ENCODE measurements at regions not wholly inside any gene's neighbourhood (a gene's known extent, or its start where the extent isn't known, plus 50 kb on each side); places are given as distances from the start of the nearest gene placed in this dataset.
"Not testable (repeated sequence)": the region's sequence is repeated elsewhere in the genome, so short reads cannot be mapped to it uniquely, and the experiment has no call there.

DNA sequence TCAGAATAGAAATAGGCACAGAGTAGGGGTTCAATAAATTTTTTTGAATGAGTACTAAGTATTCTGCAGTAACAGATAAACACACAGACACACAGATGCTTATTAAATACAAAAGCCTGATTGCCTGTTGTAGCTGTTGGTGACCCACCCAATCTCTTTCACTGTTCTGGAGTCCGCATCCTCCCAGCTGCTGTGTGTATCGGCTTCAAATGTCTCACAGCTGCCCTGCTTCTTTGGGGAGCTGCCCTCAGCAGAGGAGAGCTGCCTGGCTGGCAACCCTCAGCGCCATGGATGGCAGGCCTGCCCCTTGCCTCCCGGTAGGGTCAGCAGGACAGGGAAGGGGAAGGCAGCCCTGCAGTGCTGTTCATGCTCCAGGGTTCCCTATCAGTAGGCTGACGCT lies 50.5 kb upstream of the PRNP start:
- DNase-seq (ENCODE audit: low read depth in 2 of 2): no peak

DNA sequence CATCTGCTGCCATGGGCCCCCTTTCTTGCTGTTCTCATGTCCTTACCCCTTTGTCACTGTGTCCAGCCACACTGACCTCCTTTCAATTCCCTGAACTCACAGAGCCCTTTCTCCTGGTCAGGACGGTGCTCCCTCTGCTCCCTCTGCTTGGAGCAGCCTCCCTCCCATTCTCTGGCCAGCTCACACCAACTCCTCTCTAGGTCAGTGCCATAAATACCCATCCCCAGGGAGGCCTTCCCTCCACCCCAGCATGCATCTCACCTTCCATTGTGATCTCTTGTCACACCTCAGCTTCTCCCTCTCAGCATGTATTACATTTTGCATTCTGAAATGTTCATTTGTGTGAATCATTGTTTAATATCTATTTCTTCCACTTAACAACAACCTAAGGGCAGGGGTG lies 50.9 kb upstream of the PRNP start:
- no peak for DNase-seq (ENCODE audit: low read depth in 2 of 2)

DNA sequence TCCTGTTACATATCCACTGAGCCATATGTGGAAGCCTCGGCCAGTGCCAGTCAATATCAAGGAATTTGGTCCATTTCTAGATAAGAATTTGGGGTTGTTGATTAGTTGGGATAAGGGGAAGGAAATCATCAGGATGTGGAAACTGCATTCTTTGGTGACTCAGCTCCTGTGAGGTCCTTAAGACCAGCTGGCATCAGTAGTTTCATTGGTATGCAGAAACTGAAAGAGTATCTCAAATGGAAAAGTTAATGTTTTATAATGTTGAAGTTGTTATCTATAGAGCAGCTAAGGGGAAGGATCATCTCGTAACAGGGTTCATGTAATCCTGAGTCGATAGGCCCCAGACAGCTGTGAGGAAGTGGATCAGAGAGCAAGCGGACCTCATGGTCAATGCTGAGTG lies 52.5 kb upstream of the PRNP start:
- DNase-seq (ENCODE audit: low read depth in 2 of 2): no peak

DNA sequence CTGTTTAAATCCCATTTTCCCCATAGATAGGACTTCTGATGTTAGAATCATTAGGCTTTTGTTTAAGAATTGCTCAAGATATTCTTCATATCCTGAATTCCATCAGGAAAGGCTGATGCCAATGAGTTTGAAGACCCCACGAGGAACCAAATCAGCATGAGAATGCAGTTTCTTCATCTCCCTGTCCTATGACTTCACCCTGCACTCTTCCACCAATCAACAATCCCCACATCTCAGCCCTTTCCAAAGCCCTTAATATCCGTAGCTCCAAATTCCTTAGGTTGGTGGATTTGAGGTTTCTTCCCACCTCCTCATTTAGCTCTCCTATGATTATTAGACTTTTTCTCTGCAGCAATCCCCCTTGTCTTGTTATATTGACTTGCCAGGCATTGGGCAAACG lies 52.9 kb upstream of the PRNP start:
- no peak for DNase-seq (ENCODE audit: low read depth in 2 of 2)

DNA sequence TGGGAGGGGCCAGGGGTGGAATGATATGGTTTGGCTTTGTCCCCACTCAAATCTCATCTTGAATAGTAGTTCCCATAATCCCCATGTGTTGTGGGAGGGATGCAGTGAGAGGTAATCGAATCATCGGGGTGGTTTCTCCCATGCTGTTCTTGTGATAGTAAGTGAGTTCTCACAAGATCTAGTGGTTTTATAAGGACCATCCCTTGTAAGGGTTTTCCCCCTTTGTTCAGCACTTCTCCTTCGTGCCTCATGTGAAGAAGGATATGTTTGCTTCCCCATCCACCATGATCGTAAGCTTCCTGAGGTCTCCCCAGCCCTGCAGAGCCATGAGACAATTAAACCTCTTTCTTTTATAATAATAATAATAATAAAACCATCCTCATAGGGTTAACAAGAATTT lies 53.4 kb upstream of the PRNP start:
- DNase-seq (ENCODE audit: low read depth in 2 of 2): no peak

- no peak for DNase-seq (ENCODE audit: low read depth in 2 of 2)
These were observed 60.0 kb upstream of the PRNP start for GRCh38 chr20:4626228-4626627.

- DNase-seq (ENCODE audit: low read depth in 2 of 2): no peak
These were observed 60.6 kb upstream of the PRNP start for GRCh38 chr20:4625687-4626086.

GRCh38 chr20:4624675-4625336 lies 61.5 kb upstream of the PRNP start:
- DNase-seq (ENCODE audit: low read depth in 2 of 2): not testable (repeated sequence)

DNA sequence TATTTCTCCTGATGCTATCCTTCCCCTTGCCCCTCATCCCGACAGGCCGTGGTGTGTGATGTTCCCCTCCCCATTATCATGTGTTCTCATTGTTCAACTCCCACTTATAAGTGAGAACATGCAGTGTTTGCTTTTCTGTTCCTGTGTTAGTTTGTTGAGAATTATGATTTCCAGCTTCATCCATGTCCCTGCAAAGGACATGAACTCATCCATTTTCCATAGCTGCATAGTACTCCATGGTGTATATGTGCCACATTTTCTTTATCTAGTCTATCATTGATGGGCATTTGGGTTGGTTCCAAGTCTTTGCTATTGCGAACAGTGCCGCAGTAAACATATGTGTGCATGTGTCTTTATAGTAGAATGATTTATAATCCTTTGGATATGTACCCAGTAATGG lies 67.1 kb upstream of the PRNP start:
- DNase-seq (ENCODE audit: low read depth in 2 of 2): not testable (repeated sequence)

DNA sequence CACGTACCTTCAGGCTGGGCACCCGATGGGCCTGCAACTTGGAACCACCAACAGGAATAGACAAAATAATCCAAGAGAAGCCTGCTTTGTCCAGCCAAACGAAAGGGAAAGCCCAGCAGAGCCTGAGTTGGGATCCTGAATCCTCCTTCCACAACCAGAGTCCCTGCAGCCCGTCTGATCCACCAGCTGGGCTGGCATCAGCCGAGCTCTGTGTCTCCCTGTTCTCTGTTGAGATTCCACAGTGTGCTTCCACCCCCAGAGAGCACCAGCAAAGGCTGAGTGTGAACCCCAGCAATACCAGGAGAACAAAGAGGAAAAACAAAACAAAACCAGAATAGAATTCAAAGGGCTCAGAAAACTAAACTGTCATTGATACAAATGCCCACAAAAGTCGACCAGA lies 68.8 kb upstream of the PRNP start:
- DNase-seq (ENCODE audit: low read depth in 2 of 2): no peak

DNA sequence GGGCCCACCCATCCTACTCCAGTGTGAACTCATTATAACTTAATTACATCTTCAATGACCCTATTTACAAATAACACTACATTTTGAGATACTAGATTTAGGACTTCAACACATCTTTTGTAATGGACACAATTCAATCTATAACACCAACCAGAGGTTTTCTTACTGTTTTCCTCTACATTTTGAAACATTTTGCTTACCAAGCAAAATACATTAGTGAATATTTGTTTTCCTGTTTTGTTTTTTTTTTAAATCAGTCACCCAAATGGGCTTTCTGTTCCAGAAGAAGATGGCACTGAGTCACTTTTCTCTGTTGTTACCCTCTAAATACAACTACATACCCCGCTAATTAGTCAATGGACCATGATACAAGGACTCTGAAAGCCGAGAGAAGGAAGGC lies 69.2 kb upstream of the PRNP start:
- DNase-seq (ENCODE audit: low read depth in 2 of 2): no peak

- peak; percentile 30 to 55 for DNase-seq (ENCODE audit: low read depth in 2 of 2)
These were observed 72.3 kb upstream of the PRNP start for GRCh38 chr20:4613718-4614620.

DNA sequence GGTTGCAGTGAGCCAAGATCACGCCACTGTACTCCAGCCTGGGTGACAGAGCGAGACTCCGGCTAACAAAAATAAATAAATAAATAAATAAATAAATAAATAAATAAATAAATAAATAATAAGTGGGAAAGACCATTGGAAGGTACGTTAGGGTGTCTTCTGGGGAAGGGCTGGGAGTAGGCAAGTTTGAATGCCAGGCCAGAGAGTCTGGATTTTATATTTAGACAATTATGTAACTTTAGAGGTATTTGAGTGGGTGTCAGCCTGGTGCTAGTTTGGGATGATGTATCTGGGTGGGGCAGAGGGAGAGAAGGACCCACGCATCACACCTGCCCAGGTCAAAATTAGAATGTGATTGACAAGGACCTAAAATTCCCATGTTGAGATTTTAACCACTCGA lies 73.1 kb upstream of the PRNP start:
- no peak for DNase-seq (ENCODE audit: low read depth in 2 of 2)

DNA sequence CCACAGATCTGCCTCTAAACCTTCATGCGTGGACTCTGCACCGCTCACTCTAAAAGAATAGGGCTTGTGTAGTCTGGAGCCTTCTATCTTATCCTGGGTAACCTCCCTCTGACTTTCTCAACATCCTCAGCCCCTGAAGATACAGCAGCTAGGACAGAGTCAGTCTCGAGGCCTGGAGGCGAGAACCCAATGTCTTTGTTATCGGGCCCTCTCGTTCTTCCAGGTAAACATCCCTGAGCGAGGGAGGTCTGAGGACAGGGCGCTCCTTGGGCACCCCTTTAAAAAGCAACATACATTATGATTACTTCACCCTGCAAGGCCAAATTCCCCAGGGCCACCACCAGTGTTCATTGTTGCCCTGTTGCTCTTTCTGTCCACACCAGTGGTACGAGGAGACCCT lies 75.4 kb upstream of the PRNP start:
- no peak for DNase-seq (ENCODE audit: low read depth in 2 of 2)

DNA sequence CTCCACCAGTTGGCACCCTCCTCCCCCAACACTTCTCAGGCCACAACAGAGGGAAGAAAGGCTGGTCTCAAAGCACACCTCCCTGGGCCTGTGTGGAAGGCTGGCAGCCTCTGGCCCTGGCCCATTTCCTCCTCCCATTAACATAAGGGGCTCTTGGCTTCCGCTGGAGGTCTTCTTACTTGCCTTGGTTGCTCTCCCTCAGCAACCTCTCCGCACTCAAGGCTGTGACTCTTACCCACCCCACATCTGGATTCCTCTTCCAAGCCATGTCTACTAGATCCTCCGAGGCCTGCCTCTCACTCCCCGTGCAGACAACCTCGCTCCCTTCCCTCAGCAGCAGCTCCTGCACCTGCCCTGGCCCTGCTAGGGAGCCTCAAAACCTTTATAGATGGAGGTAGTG lies 76.7 kb upstream of the PRNP start:
- DNase-seq (ENCODE audit: low read depth in 2 of 2): no peak

- DNase-seq (ENCODE audit: low read depth in 2 of 2): no peak
These were observed 77.4 kb upstream of the PRNP start for GRCh38 chr20:4608861-4609260.

DNA sequence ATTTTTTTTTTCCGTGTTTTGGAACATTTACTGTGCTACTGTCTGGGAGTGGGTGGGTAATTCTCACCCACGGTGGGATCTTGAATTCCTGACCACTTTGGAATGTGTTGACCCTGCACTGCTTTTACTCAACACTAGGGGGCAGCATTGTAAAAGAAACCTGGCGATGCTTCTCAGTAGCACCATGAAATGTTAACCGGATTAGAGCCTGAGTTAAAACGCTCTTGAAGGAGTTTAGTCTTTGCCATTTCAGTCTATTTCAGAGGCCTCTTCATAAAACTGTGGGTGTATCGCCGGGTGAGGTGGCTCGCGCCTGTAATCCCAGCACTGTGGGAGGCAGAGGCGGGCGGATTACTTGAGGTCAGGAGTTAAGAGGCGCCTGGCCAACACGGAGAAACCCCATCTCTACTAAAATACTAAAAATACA lies 79.0 kb upstream of the PRNP start:
- DNase-seq (ENCODE audit: low read depth in 2 of 2): peak; percentile 9 to 35

- no peak for DNase-seq (ENCODE audit: low read depth in 2 of 2)
These were observed 80.2 kb upstream of the PRNP start for GRCh38 chr20:4606051-4606450.

- DNase-seq (ENCODE audit: low read depth in 2 of 2): no peak
These were observed 81.1 kb upstream of the PRNP start for GRCh38 chr20:4605166-4605565.

DNA sequence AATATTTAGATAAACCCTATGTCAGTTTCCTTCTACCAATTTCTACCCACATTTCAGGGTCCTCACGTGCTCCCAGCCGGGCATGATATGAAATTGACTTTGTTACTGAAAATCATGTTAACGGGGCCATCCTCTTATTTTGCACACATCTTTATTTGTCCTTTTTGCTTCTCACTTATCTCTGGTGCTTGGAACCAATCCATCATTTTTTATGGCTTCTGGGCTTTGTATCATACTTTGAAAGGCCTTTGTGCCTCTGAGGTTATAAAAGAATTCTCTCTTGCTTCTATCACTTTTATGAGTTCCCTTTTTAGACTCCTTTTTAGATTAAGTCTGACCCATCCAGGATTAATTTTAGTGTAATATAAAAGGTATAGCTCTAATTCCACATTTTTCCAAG lies 81.7 kb upstream of the PRNP start:
- DNase-seq (ENCODE audit: low read depth in 2 of 2): no peak

GRCh38 chr20:4603724-4604123 lies 82.5 kb upstream of the PRNP start:
- no peak for DNase-seq (ENCODE audit: low read depth in 2 of 2)

DNA sequence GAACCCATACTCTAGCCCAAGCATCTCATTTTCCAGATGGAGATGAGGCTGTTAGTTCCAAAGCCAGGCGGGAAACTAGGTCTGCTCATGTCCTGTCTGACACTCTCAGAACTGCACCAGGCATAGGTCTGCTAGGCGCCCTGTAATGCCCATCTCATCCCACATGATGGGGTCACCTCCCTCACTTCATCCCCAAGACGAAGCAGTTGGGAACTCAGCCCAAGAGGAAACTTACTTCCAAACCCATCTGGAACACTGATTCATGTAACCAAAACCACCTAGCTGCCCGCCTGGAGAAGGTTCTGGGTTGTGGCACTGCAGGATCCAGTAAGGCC lies 84.0 kb upstream of the PRNP start:
- no peak for DNase-seq (ENCODE audit: low read depth in 2 of 2)

- no peak for DNase-seq (ENCODE audit: low read depth in 2 of 2)
These were observed 84.5 kb upstream of the PRNP start for GRCh38 chr20:4601630-4602296.

Data from activated CD4-positive, alpha-beta T cell treated with anti-CD3 and anti-CD28 coated beads for 24 hours (primary cell).